ENCODE measurements at regions not wholly inside any gene's neighbourhood (a gene's known extent, or its start where the extent isn't known, plus 50 kb on each side); places are given as distances from the start of the nearest gene placed in this dataset.

DNA sequence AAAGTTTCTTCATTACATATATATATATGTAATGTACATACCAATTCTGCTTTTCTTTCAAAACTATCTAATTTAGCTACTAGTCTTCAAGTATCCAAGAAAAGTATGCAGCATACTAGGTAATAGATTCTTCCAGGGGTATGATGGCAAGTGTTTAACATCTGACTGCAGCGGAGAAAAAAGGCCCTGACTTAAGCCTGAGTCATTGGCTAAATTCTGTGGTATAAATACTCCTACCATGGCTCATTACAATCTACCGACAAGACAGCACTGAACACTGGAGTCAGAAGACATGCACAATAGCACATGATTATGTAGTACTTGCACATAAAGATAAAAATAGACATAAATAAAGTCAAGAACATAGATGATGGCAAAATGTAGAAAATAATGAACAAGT lies 439.9 kb downstream of the BRINP1 start:
- DNase-seq (ENCODE audit: low read depth in 1 of 2, low spot score in 1 of 2) (no peak), FAIRE-seq (no peak), ATAC-seq (no peak)
- H3K4me3 ChIP-seq = no peak overlapping the region
- TF ChIP-seq, protein P1, sequence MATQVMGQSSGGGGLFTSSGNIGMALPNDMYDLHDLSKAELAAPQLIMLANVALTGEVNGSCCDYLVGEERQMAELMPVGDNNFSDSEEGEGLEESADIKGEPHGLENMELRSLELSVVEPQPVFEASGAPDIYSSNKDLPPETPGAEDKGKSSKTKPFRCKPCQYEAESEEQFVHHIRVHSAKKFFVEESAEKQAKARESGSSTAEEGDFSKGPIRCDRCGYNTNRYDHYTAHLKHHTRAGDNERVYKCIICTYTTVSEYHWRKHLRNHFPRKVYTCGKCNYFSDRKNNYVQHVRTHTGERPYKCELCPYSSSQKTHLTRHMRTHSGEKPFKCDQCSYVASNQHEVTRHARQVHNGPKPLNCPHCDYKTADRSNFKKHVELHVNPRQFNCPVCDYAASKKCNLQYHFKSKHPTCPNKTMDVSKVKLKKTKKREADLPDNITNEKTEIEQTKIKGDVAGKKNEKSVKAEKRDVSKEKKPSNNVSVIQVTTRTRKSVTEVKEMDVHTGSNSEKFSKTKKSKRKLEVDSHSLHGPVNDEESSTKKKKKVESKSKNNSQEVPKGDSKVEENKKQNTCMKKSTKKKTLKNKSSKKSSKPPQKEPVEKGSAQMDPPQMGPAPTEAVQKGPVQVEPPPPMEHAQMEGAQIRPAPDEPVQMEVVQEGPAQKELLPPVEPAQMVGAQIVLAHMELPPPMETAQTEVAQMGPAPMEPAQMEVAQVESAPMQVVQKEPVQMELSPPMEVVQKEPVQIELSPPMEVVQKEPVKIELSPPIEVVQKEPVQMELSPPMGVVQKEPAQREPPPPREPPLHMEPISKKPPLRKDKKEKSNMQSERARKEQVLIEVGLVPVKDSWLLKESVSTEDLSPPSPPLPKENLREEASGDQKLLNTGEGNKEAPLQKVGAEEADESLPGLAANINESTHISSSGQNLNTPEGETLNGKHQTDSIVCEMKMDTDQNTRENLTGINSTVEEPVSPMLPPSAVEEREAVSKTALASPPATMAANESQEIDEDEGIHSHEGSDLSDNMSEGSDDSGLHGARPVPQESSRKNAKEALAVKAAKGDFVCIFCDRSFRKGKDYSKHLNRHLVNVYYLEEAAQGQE (IDR thresholded peaks at IDR 0.05) = no peak
- TF ChIP-seq, protein P2, sequence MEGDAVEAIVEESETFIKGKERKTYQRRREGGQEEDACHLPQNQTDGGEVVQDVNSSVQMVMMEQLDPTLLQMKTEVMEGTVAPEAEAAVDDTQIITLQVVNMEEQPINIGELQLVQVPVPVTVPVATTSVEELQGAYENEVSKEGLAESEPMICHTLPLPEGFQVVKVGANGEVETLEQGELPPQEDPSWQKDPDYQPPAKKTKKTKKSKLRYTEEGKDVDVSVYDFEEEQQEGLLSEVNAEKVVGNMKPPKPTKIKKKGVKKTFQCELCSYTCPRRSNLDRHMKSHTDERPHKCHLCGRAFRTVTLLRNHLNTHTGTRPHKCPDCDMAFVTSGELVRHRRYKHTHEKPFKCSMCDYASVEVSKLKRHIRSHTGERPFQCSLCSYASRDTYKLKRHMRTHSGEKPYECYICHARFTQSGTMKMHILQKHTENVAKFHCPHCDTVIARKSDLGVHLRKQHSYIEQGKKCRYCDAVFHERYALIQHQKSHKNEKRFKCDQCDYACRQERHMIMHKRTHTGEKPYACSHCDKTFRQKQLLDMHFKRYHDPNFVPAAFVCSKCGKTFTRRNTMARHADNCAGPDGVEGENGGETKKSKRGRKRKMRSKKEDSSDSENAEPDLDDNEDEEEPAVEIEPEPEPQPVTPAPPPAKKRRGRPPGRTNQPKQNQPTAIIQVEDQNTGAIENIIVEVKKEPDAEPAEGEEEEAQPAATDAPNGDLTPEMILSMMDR (IDR thresholded peaks at IDR 0.05) = no peak
- ChIA-PET CTCF (no interaction called here), POLR2A (no interaction called here)
- H3K4me2 ChIP-seq = no peak overlapping the region
- no peak overlapping the region for H3K27ac ChIP-seq
- no peaks in the 10 kb centered on the region for H3K4me1 ChIP-seq
- H3K9me3 ChIP-seq = no peaks in the 10 kb centered on the region
- WGBS (ENCODE audit: missing lambda C conversion rate) = 13% methylated on average over 2 of the region's 2 CpGs

DNA sequence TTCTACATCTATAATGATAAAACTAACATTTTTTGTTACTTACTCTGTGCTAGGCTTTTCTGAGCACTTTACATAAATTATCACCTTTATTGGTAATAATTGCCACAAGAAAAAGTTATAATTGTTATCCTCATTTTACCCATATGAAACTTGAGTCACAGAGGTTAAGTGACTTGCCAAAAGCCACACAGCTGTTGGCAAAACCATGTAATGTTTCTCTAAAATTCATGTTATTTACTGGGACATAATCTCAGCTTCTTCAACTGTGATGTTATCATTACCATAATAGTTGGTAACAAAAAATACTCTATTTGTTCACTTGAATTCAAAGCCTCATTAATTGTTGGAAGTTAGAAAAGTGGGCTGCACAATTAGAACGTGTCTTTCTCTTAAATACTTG lies 437.3 kb downstream of the BRINP1 start:
- no peaks in the 10 kb centered on the region for H3K9me3 ChIP-seq
- DNase-seq (ENCODE audit: low read depth in 1 of 2, low spot score in 1 of 2) (no peak), ATAC-seq (no peak), FAIRE-seq (no peak)
- POLR2A ChIA-PET = no interaction called here
- no peak for TF ChIP-seq NFE2L2 (conservative IDR thresholded peaks at IDR 0.05; ENCODE audit: low read length)
- TF ChIP-seq MYC (IDR thresholded peaks at IDR 0.05; ENCODE audit: borderline replicate concordance, low read length) = no peak
- no peak for TF ChIP-seq SMC3 (IDR thresholded peaks at IDR 0.05)
- 0% methylated on average over 1 of the region's 1 CpG for WGBS (ENCODE audit: missing lambda C conversion rate)
- no peaks in the 10 kb centered on the region for H3K4me1 ChIP-seq
- H3K4me2 ChIP-seq = no peak overlapping the region
- no peak overlapping the region for H3K27ac ChIP-seq
- CTCF ChIA-PET = no interaction called here
- H3K4me3 ChIP-seq = no peak overlapping the region

- CTCF ChIA-PET = interaction anchor here (0.6 kb wide), 1 partner anchor 93 kb away, joined by 3 read pairs; no protein-coding TSS in a partner anchor
- DNase-seq (ENCODE audit: low read depth in 1 of 2, low spot score in 1 of 2) = no peak
- no peak overlapping the region for H3K4me2 ChIP-seq
- TF ChIP-seq JUN (IDR thresholded peaks at IDR 0.05) = no peak
- no peak for TF ChIP-seq POLR2AphosphoS2 (conservative IDR thresholded peaks at IDR 0.05; ENCODE audit: low read length)
- no peak for TF ChIP-seq MAX (IDR thresholded peaks at IDR 0.05)
- no peak for TF ChIP-seq ZFP36 (IDR thresholded peaks at IDR 0.05; ENCODE audit: borderline replicate concordance, partially characterized antibody)
- no peak for TF ChIP-seq HOXB5 (CRISPR knock-in tag; IDR thresholded peaks at IDR 0.05)
- no peak for TF ChIP-seq FOSL2 (IDR thresholded peaks at IDR 0.05)
- no peak for TF ChIP-seq FOSL2 (CRISPR knock-in tag; IDR thresholded peaks at IDR 0.05)
- no peak for TF ChIP-seq RNF2 (IDR thresholded peaks at IDR 0.05; ENCODE audit: borderline replicate concordance, low read depth)
- no peak for TF ChIP-seq FOXS1 (CRISPR knock-in tag; IDR thresholded peaks at IDR 0.05)
- no peak for TF ChIP-seq MAFK (IDR thresholded peaks at IDR 0.05; ENCODE audit: partially characterized antibody)
- no peak for TF ChIP-seq BHLHE40 (IDR thresholded peaks at IDR 0.05; ENCODE audit: low read depth, low read length)
- TF ChIP-seq CBX8 (IDR thresholded peaks at IDR 0.05) = no peak
- no peak for TF ChIP-seq CEBPB (IDR thresholded peaks at IDR 0.05)
- no peak for TF ChIP-seq POLR2A (IDR thresholded peaks at IDR 0.05; ENCODE audit: low read length)
- TF ChIP-seq EHF (CRISPR knock-in tag; IDR thresholded peaks at IDR 0.05) = no peak
- ATAC-seq = no peak
- FAIRE-seq = no peak
- POLR2A ChIA-PET = no interaction called here
- no peaks in the 10 kb centered on the region for H3K9me3 ChIP-seq
- no peak overlapping the region for H3K27ac ChIP-seq
- H3K4me3 ChIP-seq = no peak overlapping the region
- H3K4me1 ChIP-seq = no peaks in the 10 kb centered on the region
Measured at GRCh38 chr9:118938581-118938980, 430.7 kb downstream of the BRINP1 start.

Data from A549 (cell line).